KMS-11 (cell line): ENCODE measurements at regions not wholly inside any gene's neighbourhood (a gene's known extent, or its start where the extent isn't known, plus 50 kb on each side); places are given as distances from the start of the nearest gene placed in this dataset.

ENCODE experiments used
- H2AFZ ChIP-seq: fragments of 200-600 bp; sonication (generic); 2 replicates; pipeline ENCODE4 v1.6.1; 2016; ENCODE audit warnings: antibody characterized with exemption, mixed run types, low read depth
- H3K27ac ChIP-seq: fragments of 200-600 bp; sonication (generic); 2 replicates; pipeline ENCODE4 v1.6.1; 2016; ENCODE audit warnings: mild to moderate bottlenecking, mixed run types
- H3K27me3 ChIP-seq: fragments of 200-600 bp; sonication (generic); 2 replicates; pipeline ENCODE4 v1.6.1; 2017; ENCODE audit warnings: mild to moderate bottlenecking, low read depth, mixed run types, moderate library complexity; ENCODE audit not compliant: insufficient read depth
- H3K36me3 ChIP-seq: fragments of 200-600 bp; sonication (generic); 2 replicates; pipeline ENCODE4 v1.6.1; 2017; ENCODE audit warnings: mild to moderate bottlenecking, mixed run types; ENCODE audit not compliant: insufficient read depth
- H3K4me1 ChIP-seq: fragments of 200-600 bp; sonication (generic); 2 replicates; pipeline ENCODE4 v1.6.1; 2016; ENCODE audit warnings: mild to moderate bottlenecking, low read depth, mixed run types; ENCODE audit not compliant: poor library complexity, severe bottlenecking
- H3K4me2 ChIP-seq: fragments of 200-600 bp; sonication (generic); 2 replicates; pipeline ENCODE4 v1.7.0; 2016; ENCODE audit warnings: mild to moderate bottlenecking, mixed run types
- H3K4me3 ChIP-seq: fragments of 200-600 bp; sonication (generic); IDR thresholded peaks from 2 replicates; pipeline ENCODE4 v1.6.1; 2017; ENCODE audit warnings: low read depth, low read length, mixed read lengths; ENCODE audit not compliant: insufficient read depth
- H3K79me2 ChIP-seq: fragments of 200-600 bp; sonication (generic); 2 replicates; pipeline ENCODE4 v1.6.1; 2016; ENCODE audit warnings: low read depth, mixed run types; ENCODE audit not compliant: insufficient read depth
- H3K9ac ChIP-seq: fragments of 200-600 bp; sonication (generic); 2 replicates; pipeline ENCODE4 v1.6.1; 2016; ENCODE audit warnings: mild to moderate bottlenecking, mixed run types
- H4K20me1 ChIP-seq: fragments of 200-600 bp; sonication (generic); 2 replicates; pipeline ENCODE4 v1.6.1; 2016; ENCODE audit warnings: mild to moderate bottlenecking, mixed run types; ENCODE audit not compliant: insufficient read depth
- CTCF ChIP-seq: fragments of 200-600 bp; sonication (generic); conservative IDR thresholded peaks from 2 replicates; pipeline ENCODE4 v1.6.1; 2017; ENCODE audit warnings: low read depth, mild to moderate bottlenecking, antibody characterized with exemption, low read length, moderate library complexity, mixed read lengths

DNA sequence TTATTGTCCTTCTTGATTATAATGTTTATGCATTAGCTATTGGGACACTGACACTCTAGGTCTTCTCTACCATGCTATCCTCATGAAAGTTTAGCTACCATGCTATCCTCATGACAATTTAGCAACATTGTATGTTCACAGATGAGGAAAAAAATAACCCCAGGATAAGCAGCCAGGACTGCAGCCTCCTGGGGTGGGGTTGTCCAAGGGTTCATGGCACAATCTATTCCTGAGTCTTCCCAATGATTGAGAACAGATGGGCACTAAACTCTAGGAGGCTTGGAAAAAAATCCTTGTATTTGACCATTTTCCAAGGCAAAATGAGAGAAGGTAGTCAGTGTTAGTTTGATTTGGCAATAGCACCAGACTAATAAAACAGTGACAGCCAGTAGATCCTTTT, 619.8 kb upstream of the LCORL start:
- H3K27ac ChIP-seq, result no peak overlapping the region

GRCh38 chr4:18638031-18638430, 616.5 kb upstream of the LCORL start:
- H2AFZ ChIP-seq, result no peak overlapping the region
- H3K4me1 ChIP-seq, result no peaks in the 10 kb centered on the region
- H3K4me2 ChIP-seq, result no peak overlapping the region
- no peak for TF ChIP-seq CTCF
- H3K79me2 ChIP-seq, result no peaks in the 10 kb centered on the region
- H3K36me3 ChIP-seq, result no peaks in the 10 kb centered on the region
- no peaks in the 10 kb centered on the region for H3K27me3 ChIP-seq
- H3K9ac ChIP-seq, result no peak overlapping the region
- H4K20me1 ChIP-seq, result no peaks in the 10 kb centered on the region
- no peak overlapping the region for H3K4me3 ChIP-seq
- H3K27ac ChIP-seq, result no peak overlapping the region

More for the DNA sequence above, 619.8 kb upstream of the LCORL start:
- Histone ChIP-seq H3K27me3 (no peaks in the 10 kb centered on the region), H3K4me2 (no peak overlapping the region), H3K4me1 (no peaks in the 10 kb centered on the region), H4K20me1 (no peaks in the 10 kb centered on the region), H3K79me2 (no peaks in the 10 kb centered on the region), H3K4me3 (no peak overlapping the region), H2AFZ (no peak overlapping the region), H3K36me3 (no peaks in the 10 kb centered on the region), H3K9ac (no peak overlapping the region)
- no peak for TF ChIP-seq CTCF

GRCh38 chr4:18636001-18636585, 614.5 kb upstream of the LCORL start:
- H3K79me2 ChIP-seq, result no peaks in the 10 kb centered on the region
- no peak overlapping the region for H3K4me3 ChIP-seq
- no peak for TF ChIP-seq CTCF
- no peak overlapping the region for H3K9ac ChIP-seq
- no peak overlapping the region for H3K4me2 ChIP-seq
- H3K4me1 ChIP-seq, result no peaks in the 10 kb centered on the region
- H2AFZ ChIP-seq, result no peak overlapping the region
- no peaks in the 10 kb centered on the region for H3K36me3 ChIP-seq
- no peak overlapping the region for H3K27ac ChIP-seq
- no peaks in the 10 kb centered on the region for H4K20me1 ChIP-seq
- no peaks in the 10 kb centered on the region for H3K27me3 ChIP-seq

DNA sequence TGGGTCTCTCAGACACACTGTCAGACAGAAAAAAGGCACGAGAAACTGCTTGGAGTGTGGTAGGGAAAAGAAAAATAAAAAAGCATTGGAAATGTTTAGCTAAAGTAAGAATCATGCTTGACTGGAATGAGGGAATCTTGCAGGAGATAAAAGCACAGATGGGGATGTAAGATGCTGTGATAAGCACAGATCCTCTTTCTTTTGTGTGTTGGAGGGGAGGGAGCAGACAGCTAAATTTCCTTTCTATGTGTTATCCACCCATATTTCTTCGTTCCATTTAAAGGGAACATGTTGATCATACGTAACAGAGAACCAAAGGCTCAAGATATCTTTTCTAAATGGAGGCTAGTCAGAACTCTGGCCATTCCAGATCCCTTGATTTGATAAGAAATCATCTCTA, 614.0 kb upstream of the LCORL start:
- no peaks in the 10 kb centered on the region for H3K4me1 ChIP-seq
- H3K27me3 ChIP-seq, result no peaks in the 10 kb centered on the region
- no peaks in the 10 kb centered on the region for H3K36me3 ChIP-seq
- H3K9ac ChIP-seq, result no peak overlapping the region
- no peak for TF ChIP-seq CTCF
- no peak overlapping the region for H3K4me3 ChIP-seq
- no peaks in the 10 kb centered on the region for H4K20me1 ChIP-seq
- H2AFZ ChIP-seq, result no peak overlapping the region
- H3K79me2 ChIP-seq, result no peaks in the 10 kb centered on the region
- no peak overlapping the region for H3K4me2 ChIP-seq
- H3K27ac ChIP-seq, result no peak overlapping the region
